NCI-H1436 treated with DMSO at 0.1 percent for 48 hours (cell line): ENCODE measurements at regions not wholly inside any gene's neighbourhood (a gene's known extent, or its start where the extent isn't known, plus 50 kb on each side); places are given as distances from the start of the nearest gene placed in this dataset.

Source experiments
- DNase-seq: peaks from one replicate; lab custom pipeline; 2025; lab: John Stamatoyannopoulos, UW

- no peak for DNase-seq
Observed at GRCh38 chr4:99712530-99712929, 54.9 kb upstream of the C4orf54 start.

- no peak for DNase-seq
Observed at GRCh38 chr4:99712099-99712498, 54.5 kb upstream of the C4orf54 start.

GRCh38 chr4:99711657-99712056, 54.0 kb upstream of the C4orf54 start:
- DNase-seq: no peak

GRCh38 chr4:99710681-99711345, 53.2 kb upstream of the C4orf54 start:
- no peak for DNase-seq

DNA sequence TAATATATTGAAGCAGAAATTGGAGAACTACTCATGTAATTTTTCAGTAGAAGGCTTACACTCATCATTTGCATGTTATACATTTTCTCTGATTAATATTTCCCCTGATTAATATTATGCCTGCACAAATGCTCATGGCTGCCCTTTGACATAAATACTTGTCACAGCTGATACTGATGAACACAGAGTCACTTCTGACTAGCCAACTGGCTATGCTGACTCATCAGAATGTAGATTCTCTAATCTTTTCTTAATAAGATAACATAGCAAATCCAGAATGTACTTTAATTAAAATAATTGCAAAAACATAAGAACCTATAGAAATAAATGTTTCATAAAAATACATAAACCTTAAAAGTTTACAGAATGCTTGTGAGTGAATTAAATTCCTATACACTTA, 52.4 kb upstream of the C4orf54 start:
- no peak for DNase-seq

GRCh38 chr4:99708551-99708950, 50.9 kb upstream of the C4orf54 start:
- DNase-seq: no peak
